H9 (cell line): ENCODE measurements at regions not wholly inside any gene's neighbourhood (a gene's known extent, or its start where the extent isn't known, plus 50 kb on each side); places are given as distances from the start of the nearest gene placed in this dataset.

Experiments used
- DNase-seq: peaks from one replicate; pipeline ENCODE4 v3.0.0-alpha.2; 2017
- H2AFZ ChIP-seq: one replicate; pipeline ENCODE4 v1.6.1; 2013; ENCODE audit warnings: mild to moderate bottlenecking, low read length, control low read depth, moderate library complexity
- H2AK5ac ChIP-seq: 2 replicates; pipeline ENCODE4 v1.6.1; 2013; ENCODE audit warnings: low read length, control low read depth, mixed read lengths; ENCODE audit not compliant: insufficient read length
- H2BK120ac ChIP-seq: one replicate; pipeline ENCODE4 v1.6.1; 2013; ENCODE audit warnings: low read depth, mild to moderate bottlenecking, low read length, control low read depth, inconsistent platforms; ENCODE audit not compliant: poor library complexity, severe bottlenecking
- H2BK12ac ChIP-seq: 2 replicates; pipeline ENCODE4 v1.6.1; 2013; ENCODE audit warnings: low read length, control low read depth, mixed read lengths, low read depth; ENCODE audit not compliant: insufficient read length
- H2BK15ac ChIP-seq: 2 replicates; pipeline ENCODE4 v1.6.1; 2013; ENCODE audit warnings: low read depth, low read length, control low read depth
- H2BK20ac ChIP-seq: one replicate; pipeline ENCODE4 v1.6.1; 2013; ENCODE audit warnings: low read depth, mild to moderate bottlenecking, low read length, control low read depth, inconsistent platforms; ENCODE audit not compliant: poor library complexity, severe bottlenecking
- H2BK5ac ChIP-seq: 2 replicates; pipeline ENCODE4 v1.6.1; 2013; ENCODE audit warnings: low read length, control low read depth, mixed read lengths; ENCODE audit not compliant: insufficient read length
- H3K14ac ChIP-seq: 2 replicates; pipeline ENCODE4 v1.6.1; 2013; ENCODE audit warnings: low read length, control low read depth; ENCODE audit not compliant: insufficient read depth
- H3K18ac ChIP-seq: 2 replicates; pipeline ENCODE4 v1.6.1; 2013; ENCODE audit warnings: low read depth, mild to moderate bottlenecking, mixed read lengths, low read length, control low read depth; ENCODE audit not compliant: insufficient read length
- H3K23ac ChIP-seq: 2 replicates; pipeline ENCODE4 v1.6.1; 2013; ENCODE audit warnings: low read length, control low read depth, mixed read lengths, low read depth; ENCODE audit not compliant: insufficient read length
- H3K23me2 ChIP-seq: 2 replicates; pipeline ENCODE4 v1.6.1; 2013; ENCODE audit warnings: low read depth, mild to moderate bottlenecking, mixed read lengths, low read length, control low read depth; ENCODE audit not compliant: insufficient read length, poor library complexity, severe bottlenecking
- H3K27ac ChIP-seq: 2 replicates; pipeline ENCODE4 v1.5.1; 2013; ENCODE audit warnings: low read length, control low read depth, mixed read lengths, low read depth; ENCODE audit not compliant: insufficient read length
- H3K27me3 ChIP-seq: 2 replicates; pipeline ENCODE4 v1.6.1; 2013; ENCODE audit warnings: low read length, control low read depth, inconsistent platforms; ENCODE audit not compliant: insufficient read depth
- H3K4ac ChIP-seq: 2 replicates; pipeline ENCODE4 v1.6.1; 2013; ENCODE audit warnings: low read depth, mild to moderate bottlenecking, control low read depth, inconsistent platforms, low read length, moderate library complexity
- H3K4me1 ChIP-seq: 2 replicates; pipeline ENCODE4 v1.6.1; 2013; ENCODE audit warnings: low read length, control low read depth, inconsistent platforms; ENCODE audit not compliant: insufficient read depth
- H3K4me2 ChIP-seq: 2 replicates; pipeline ENCODE4 v1.6.1; 2013; ENCODE audit warnings: low read length, control low read depth, mixed read lengths; ENCODE audit not compliant: insufficient read length, insufficient read depth
- H3K56ac ChIP-seq: 2 replicates; pipeline ENCODE4 v1.6.1; 2013; ENCODE audit warnings: low read depth, mild to moderate bottlenecking, mixed read lengths, low read length, control low read depth; ENCODE audit not compliant: insufficient read length
- H3K79me1 ChIP-seq: 2 replicates; pipeline ENCODE4 v1.6.1; 2013; ENCODE audit warnings: low read depth, mild to moderate bottlenecking, moderate library complexity, low read length, control low read depth, inconsistent platforms; ENCODE audit not compliant: insufficient read depth, poor library complexity, severe bottlenecking
- H3K79me2 ChIP-seq: 2 replicates; pipeline ENCODE4 v1.6.1; 2013; ENCODE audit warnings: low read length, control low read depth, inconsistent platforms; ENCODE audit not compliant: insufficient read depth
- H3K9ac ChIP-seq: 2 replicates; pipeline ENCODE4 v1.6.1; 2013; ENCODE audit warnings: low read length, control low read depth, mixed read lengths; ENCODE audit not compliant: insufficient read length; ENCODE audit errors: extremely low read depth
- H3K9me3 ChIP-seq: one replicate; pipeline ENCODE4 v1.6.1; 2013; ENCODE audit warnings: low read depth, low read length, inconsistent platforms; ENCODE audit not compliant: control insufficient read depth
- H3T11ph ChIP-seq: one replicate; pipeline ENCODE4 v1.6.1; 2013; ENCODE audit warnings: mild to moderate bottlenecking, low read length, control low read depth, inconsistent platforms
- H4K20me1 ChIP-seq: one replicate; pipeline ENCODE4 v1.6.1; 2013; ENCODE audit not compliant: control insufficient read depth, insufficient read length, insufficient read depth
- H4K5ac ChIP-seq: 2 replicates; pipeline ENCODE4 v1.6.1; 2013; ENCODE audit warnings: low read depth, mild to moderate bottlenecking, mixed read lengths, low read length, control low read depth; ENCODE audit not compliant: insufficient read length
- H4K8ac ChIP-seq: replicated peaks from 2 replicates; pipeline ENCODE4 v1.6.1; 2013; ENCODE audit warnings: low read length, control low read depth, mixed read lengths, low read depth; ENCODE audit not compliant: insufficient read length
- H4K91ac ChIP-seq: 2 replicates; pipeline ENCODE4 v1.6.1; 2013; ENCODE audit warnings: low read depth, mild to moderate bottlenecking, moderate library complexity, mixed read lengths, low read length, control low read depth; ENCODE audit not compliant: insufficient read length
- H3K27ac Mint-ChIP-seq, 3 experiments: 2 replicates in 2 of 3; 3 replicates in 1 of 3; pipeline ENCODE4 v1.8.0; 2020 to 2021; ENCODE audit warnings: mixed read lengths in 3 of 3, mild to moderate bottlenecking in 1 of 3, moderate library complexity in 1 of 3
- H3K27me3 Mint-ChIP-seq: 2 replicates; pipeline ENCODE4 v1.8.0; 2021; ENCODE audit warnings: low read depth, mild to moderate bottlenecking, moderate library complexity, mixed read lengths
- H3K36me3 Mint-ChIP-seq, 3 experiments: 2 replicates in 2 of 3; 3 replicates in 1 of 3; pipeline ENCODE4 v1.8.0; 2020 to 2021; ENCODE audit warnings: low read depth in 3 of 3, mixed read lengths in 3 of 3; ENCODE audit not compliant: insufficient read depth in 1 of 3
- H3K4me1 Mint-ChIP-seq, 2 experiments: 2 replicates each; pipeline ENCODE4 v1.8.0; 2020; ENCODE audit warnings: mixed read lengths in 2 of 2
- H3K4me3 Mint-ChIP-seq, 2 experiments: 2 replicates in 1 of 2; 3 replicates in 1 of 2; pipeline ENCODE4 v1.8.0; 2020 to 2021; ENCODE audit warnings: mild to moderate bottlenecking in 2 of 2, mixed read lengths in 2 of 2, moderate library complexity in 1 of 2
- H3K9me3 Mint-ChIP-seq, 2 experiments: 2 replicates in 1 of 2; 3 replicates in 1 of 2; pipeline ENCODE4 v1.8.0; 2020; ENCODE audit warnings: mild to moderate bottlenecking in 2 of 2, mixed read lengths in 2 of 2, moderate library complexity in 1 of 2
- TF ChIP-seq, protein P1 (sequence below): fragments of 200-600 bp; sonication (generic); conservative IDR thresholded peaks from 3 replicates; pipeline ENCODE4 v1.8.0; 2021; ENCODE audit warnings: antibody characterized with exemption, mild to moderate bottlenecking

DNA sequence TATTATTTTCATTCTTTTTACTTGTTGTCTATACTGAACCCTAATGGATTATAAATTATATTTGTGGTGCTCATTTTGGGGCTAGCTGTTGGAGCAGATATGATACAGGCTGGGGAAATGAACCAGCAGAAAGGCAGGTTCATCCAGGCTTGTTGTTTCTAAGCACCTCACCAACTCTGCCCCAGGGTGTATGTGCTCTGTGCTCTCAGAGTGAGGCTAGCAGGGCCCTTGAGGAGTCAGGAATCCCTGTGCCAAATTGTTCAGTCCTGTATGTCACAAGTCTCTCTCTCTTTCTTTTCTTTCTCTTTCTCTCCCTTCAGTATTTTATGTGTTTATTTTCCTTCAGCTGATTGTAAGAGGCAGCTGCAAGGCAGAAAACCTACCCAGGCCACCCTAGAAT is 181.1 kb upstream of the DPP10 start:
- Histone ChIP-seq H4K5ac (no peak overlapping the region), H2BK5ac (no peak overlapping the region), H2BK15ac (no peak overlapping the region), H3K4me2 (no peak overlapping the region), H4K8ac (no peak overlapping the region), H3K9ac (no peak overlapping the region), H3K9me3 (no peaks in the 10 kb centered on the region), H3K79me2 (no peaks in the 10 kb centered on the region), H3K4me1 (peaks cover 3% of the 10 kb centered on the region; the same call in 1 of the 2 replicates), H3T11ph (no peak overlapping the region), H3K23me2 (no peaks in the 10 kb centered on the region), H3K56ac (no peak overlapping the region), H2AFZ (no peak overlapping the region), H2AK5ac (no peak overlapping the region), H4K20me1 (no peaks in the 10 kb centered on the region), H4K91ac (no peak overlapping the region), H3K18ac (no peak overlapping the region), H3K27ac (no peak overlapping the region), H2BK12ac (no peak overlapping the region), H2BK120ac (no peak overlapping the region), H3K14ac (no peak overlapping the region), H3K23ac (no peak overlapping the region), H3K79me1 (no peaks in the 10 kb centered on the region), H2BK20ac (no peak overlapping the region), H3K27me3 (no peaks in the 10 kb centered on the region), H3K4ac (no peak overlapping the region)
- no peak overlapping the region for H3K27ac Mint-ChIP-seq
- H3K27me3 Mint-ChIP-seq = no peaks in the 10 kb centered on the region
- H3K9me3 Mint-ChIP-seq = no peaks in the 10 kb centered on the region; a peak in 1 of 5 replicates
- H3K4me1 Mint-ChIP-seq = peaks cover 14 to 24% of the 10 kb centered on the region in 2 experiments
- DNase-seq = no peak
- TF ChIP-seq, protein P1, sequence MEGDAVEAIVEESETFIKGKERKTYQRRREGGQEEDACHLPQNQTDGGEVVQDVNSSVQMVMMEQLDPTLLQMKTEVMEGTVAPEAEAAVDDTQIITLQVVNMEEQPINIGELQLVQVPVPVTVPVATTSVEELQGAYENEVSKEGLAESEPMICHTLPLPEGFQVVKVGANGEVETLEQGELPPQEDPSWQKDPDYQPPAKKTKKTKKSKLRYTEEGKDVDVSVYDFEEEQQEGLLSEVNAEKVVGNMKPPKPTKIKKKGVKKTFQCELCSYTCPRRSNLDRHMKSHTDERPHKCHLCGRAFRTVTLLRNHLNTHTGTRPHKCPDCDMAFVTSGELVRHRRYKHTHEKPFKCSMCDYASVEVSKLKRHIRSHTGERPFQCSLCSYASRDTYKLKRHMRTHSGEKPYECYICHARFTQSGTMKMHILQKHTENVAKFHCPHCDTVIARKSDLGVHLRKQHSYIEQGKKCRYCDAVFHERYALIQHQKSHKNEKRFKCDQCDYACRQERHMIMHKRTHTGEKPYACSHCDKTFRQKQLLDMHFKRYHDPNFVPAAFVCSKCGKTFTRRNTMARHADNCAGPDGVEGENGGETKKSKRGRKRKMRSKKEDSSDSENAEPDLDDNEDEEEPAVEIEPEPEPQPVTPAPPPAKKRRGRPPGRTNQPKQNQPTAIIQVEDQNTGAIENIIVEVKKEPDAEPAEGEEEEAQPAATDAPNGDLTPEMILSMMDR = no peak
- H3K36me3 Mint-ChIP-seq = no peaks in the 10 kb centered on the region; a peak in 1 of 7 replicates
- no peak overlapping the region for H3K4me3 Mint-ChIP-seq
